HEK293 (cell line): ENCODE measurements at regions not wholly inside any gene's neighbourhood (a gene's known extent, or its start where the extent isn't known, plus 50 kb on each side); places are given as distances from the start of the nearest gene placed in this dataset.

Experiments
- KLF10 ChIP-seq: fragments of 450-650 bp; IDR thresholded peaks from 2 replicates; pipeline ENCODE4 v1.5.1; 2018; ENCODE audit warnings: missing biosample characterization, mild to moderate bottlenecking, missing genetic modification characterization
- TF ChIP-seq, protein P1 (sequence below): fragments of 450-650 bp; formaldehyde crosslinking; IDR thresholded peaks from 2 replicates; pipeline ENCODE4 v1.5.1; 2016; ENCODE audit warnings: missing biosample characterization, missing genetic modification characterization
- TF ChIP-seq, protein P2 (sequence below): fragments of 450-650 bp; formaldehyde crosslinking; IDR thresholded peaks from 2 replicates; pipeline ENCODE4 v1.5.1; 2016; ENCODE audit warnings: missing biosample characterization, missing genetic modification characterization, low read depth

DNA sequence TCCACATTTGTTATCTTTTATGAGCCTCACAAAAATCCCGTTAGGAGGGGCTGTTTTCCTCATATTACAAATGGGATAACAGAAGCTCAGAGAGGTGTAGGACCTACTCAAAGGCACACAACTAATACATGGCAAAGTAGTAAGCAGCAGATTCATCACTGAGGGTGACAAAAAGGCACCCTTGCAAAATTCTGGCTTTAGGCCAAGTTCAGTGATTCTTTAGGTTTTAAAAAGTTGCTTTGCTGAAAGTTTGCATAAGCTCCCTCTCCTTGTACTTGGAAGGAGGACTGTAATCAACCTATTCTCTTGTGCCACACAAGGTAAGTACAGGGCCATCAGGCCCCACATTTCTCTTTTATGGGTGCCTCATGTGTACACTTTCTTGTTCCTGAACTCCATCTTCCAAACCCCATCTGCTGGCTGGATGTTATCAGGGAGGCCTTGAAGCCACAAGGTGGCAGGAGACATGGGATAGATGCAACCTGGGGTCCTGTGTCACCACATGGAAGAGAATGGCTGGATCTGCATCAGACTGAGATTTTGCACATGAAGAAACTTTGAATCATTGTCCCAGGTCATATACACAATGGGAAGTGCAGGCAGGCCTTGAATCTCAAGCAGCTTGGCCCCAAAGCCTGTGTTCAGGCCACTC lies 311.6 kb downstream of the MSX2 start:
- TF ChIP-seq, protein P1, sequence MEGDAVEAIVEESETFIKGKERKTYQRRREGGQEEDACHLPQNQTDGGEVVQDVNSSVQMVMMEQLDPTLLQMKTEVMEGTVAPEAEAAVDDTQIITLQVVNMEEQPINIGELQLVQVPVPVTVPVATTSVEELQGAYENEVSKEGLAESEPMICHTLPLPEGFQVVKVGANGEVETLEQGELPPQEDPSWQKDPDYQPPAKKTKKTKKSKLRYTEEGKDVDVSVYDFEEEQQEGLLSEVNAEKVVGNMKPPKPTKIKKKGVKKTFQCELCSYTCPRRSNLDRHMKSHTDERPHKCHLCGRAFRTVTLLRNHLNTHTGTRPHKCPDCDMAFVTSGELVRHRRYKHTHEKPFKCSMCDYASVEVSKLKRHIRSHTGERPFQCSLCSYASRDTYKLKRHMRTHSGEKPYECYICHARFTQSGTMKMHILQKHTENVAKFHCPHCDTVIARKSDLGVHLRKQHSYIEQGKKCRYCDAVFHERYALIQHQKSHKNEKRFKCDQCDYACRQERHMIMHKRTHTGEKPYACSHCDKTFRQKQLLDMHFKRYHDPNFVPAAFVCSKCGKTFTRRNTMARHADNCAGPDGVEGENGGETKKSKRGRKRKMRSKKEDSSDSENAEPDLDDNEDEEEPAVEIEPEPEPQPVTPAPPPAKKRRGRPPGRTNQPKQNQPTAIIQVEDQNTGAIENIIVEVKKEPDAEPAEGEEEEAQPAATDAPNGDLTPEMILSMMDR (tag by site-specific recombination) = no peak
- TF ChIP-seq KLF10 (tag by site-specific recombination) = no peak
- TF ChIP-seq, protein P2, sequence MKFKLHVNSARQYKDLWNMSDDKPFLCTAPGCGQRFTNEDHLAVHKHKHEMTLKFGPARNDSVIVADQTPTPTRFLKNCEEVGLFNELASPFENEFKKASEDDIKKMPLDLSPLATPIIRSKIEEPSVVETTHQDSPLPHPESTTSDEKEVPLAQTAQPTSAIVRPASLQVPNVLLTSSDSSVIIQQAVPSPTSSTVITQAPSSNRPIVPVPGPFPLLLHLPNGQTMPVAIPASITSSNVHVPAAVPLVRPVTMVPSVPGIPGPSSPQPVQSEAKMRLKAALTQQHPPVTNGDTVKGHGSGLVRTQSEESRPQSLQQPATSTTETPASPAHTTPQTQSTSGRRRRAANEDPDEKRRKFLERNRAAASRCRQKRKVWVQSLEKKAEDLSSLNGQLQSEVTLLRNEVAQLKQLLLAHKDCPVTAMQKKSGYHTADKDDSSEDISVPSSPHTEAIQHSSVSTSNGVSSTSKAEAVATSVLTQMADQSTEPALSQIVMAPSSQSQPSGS (tag by site-specific recombination) = no peak
